H1 (cell line): ENCODE measurements at regions not wholly inside any gene's neighbourhood (a gene's known extent, or its start where the extent isn't known, plus 50 kb on each side); places are given as distances from the start of the nearest gene placed in this dataset.

Source experiments
- CTCF ChIA-PET: fragments of 300-600 bp; sonication (Branson Sonifier 250); formaldehyde crosslinking; loops from one replicate; lab custom pipeline; 2021; ENCODE audit not compliant: partially characterized antibody; lab: Charles Lee
- POLR2A ChIA-PET: fragments of 300-600 bp; sonication (Branson Sonifier 250); formaldehyde crosslinking; loops from one replicate; lab custom pipeline; 2021; ENCODE audit warnings: inconsistent platforms; ENCODE audit not compliant: partially characterized antibody; lab: Charles Lee
- DNase-seq, 2 experiments: peaks; one replicate each; pipeline versions ENCODE4 v3.0.0 to v3.0.0-alpha.2; 2010 to 2022; ENCODE audit warnings: low spot score in 2 of 2, low read depth in 1 of 2, mixed read lengths in 1 of 2
- FAIRE-seq: peaks from 2 replicates; lab custom pipeline; 2011; peaks lifted over from hg19 to GRCh38; lab: Jason Lieb, UNC
- H2AFZ ChIP-seq: 2 replicates; pipeline ENCODE4 v1.8.1; 2012; ENCODE audit warnings: low read length, inconsistent platforms
- H2AK5ac ChIP-seq: 2 replicates; pipeline ENCODE4 v1.6.1; 2013; ENCODE audit warnings: low read depth, low read length
- H2BK120ac ChIP-seq: replicated peaks from 2 replicates; pipeline ENCODE3; 2013; ENCODE audit warnings: low read depth, low read length, inconsistent platforms
- H2BK12ac ChIP-seq: 2 replicates; pipeline ENCODE4 v1.6.1; 2013; ENCODE audit warnings: low read depth, low read length
- H2BK15ac ChIP-seq: 2 replicates; pipeline ENCODE4 v1.6.1; 2013; ENCODE audit warnings: low read length
- H2BK20ac ChIP-seq: 2 replicates; pipeline ENCODE4 v1.6.1; 2013; ENCODE audit warnings: low read length
- H2BK5ac ChIP-seq: 2 replicates; pipeline ENCODE4 v1.6.1; 2013; ENCODE audit warnings: low read depth, low read length
- H3K14ac ChIP-seq: 2 replicates; pipeline ENCODE4 v1.6.1; 2013; ENCODE audit warnings: inconsistent platforms; ENCODE audit not compliant: insufficient read length
- H3K18ac ChIP-seq: 2 replicates; pipeline ENCODE4 v1.6.1; 2013; ENCODE audit warnings: low read length; ENCODE audit errors: extremely low read depth
- H3K23ac ChIP-seq: 2 replicates; pipeline ENCODE4 v1.6.1; 2013; ENCODE audit warnings: inconsistent platforms; ENCODE audit not compliant: insufficient read length
- H3K23me2 ChIP-seq: 2 replicates; pipeline ENCODE4 v1.6.1; 2013; ENCODE audit warnings: low read depth, low read length
- H3K27ac ChIP-seq: 2 replicates; pipeline ENCODE4 v1.6.1; 2011; ENCODE audit warnings: low read depth, low read length, inconsistent platforms
- H3K27me3 ChIP-seq, 4 experiments: replicated peaks in 1 of 4; 1 replicate in 1 of 4; 2 replicates in 3 of 4; pipeline versions ENCODE4 v1.6.1 to v1.8.1; 2011 to 2013; ENCODE audit warnings: low read length in 3 of 4, mild to moderate bottlenecking in 3 of 4, inconsistent platforms in 2 of 4, mixed read lengths in 2 of 4, moderate library complexity in 1 of 4; ENCODE audit not compliant: control insufficient read depth in 3 of 4, insufficient read depth in 3 of 4; ENCODE audit errors: extremely low read depth in 1 of 4
- H3K36me3 ChIP-seq, 4 experiments: 2 replicates each; pipeline versions ENCODE4 v1.6.1 to v1.8.1; 2011 to 2013; ENCODE audit warnings: mild to moderate bottlenecking in 4 of 4, low read length in 3 of 4, moderate library complexity in 2 of 4, control low read depth in 1 of 4, inconsistent platforms in 1 of 4; ENCODE audit not compliant: insufficient read depth in 4 of 4, control insufficient read depth in 2 of 4
- H3K4ac ChIP-seq: replicated peaks from 2 replicates; pipeline ENCODE3; 2013; ENCODE audit warnings: low read length, low read depth, mixed read lengths, inconsistent platforms; ENCODE audit not compliant: insufficient read length
- H3K4me1 ChIP-seq, 4 experiments: replicated peaks in 1 of 4; 1 replicate in 1 of 4; 2 replicates in 3 of 4; pipeline versions ENCODE4 v1.6.1 to v1.8.1; 2011 to 2013; ENCODE audit warnings: low read length in 3 of 4, inconsistent platforms in 2 of 4, mixed read lengths in 1 of 4; ENCODE audit not compliant: insufficient read depth in 4 of 4, control insufficient read depth in 3 of 4
- H3K4me2 ChIP-seq, 2 experiments: 2 replicates each; pipeline versions ENCODE4 v1.6.1 to v1.8.1; 2011 to 2013; ENCODE audit warnings: low read depth in 2 of 2, low read length in 2 of 2, control low read depth in 1 of 2, inconsistent platforms in 1 of 2, mild to moderate bottlenecking in 1 of 2; ENCODE audit not compliant: insufficient read depth in 1 of 2
- H3K4me3 ChIP-seq, 4 experiments: fragments of 200-600, 300-600 bp in 1 of 4; sonication (generic), shearing (Covaris generic), sonication (Bioruptor Twin) in 1 of 4; 2 replicates each; pipeline versions ENCODE4 v1.5.1 to v1.8.1; 2011 to 2016; ENCODE audit warnings: low read length in 4 of 4, low read depth in 3 of 4, control low read depth in 2 of 4, inconsistent platforms in 2 of 4, mild to moderate bottlenecking in 2 of 4, mixed read lengths in 1 of 4, moderate library complexity in 1 of 4; ENCODE audit not compliant: insufficient read depth in 2 of 4; ENCODE audit errors: extremely low read depth in 1 of 4
- H3K56ac ChIP-seq: replicated peaks from 2 replicates; pipeline ENCODE3; 2013; ENCODE audit warnings: low read depth, mild to moderate bottlenecking, mixed read lengths, low read length, inconsistent platforms; ENCODE audit not compliant: insufficient read length
- H3K79me1 ChIP-seq: 2 replicates; pipeline ENCODE4 v1.6.1; 2013; ENCODE audit warnings: low read depth, low read length, control low read depth
- H3K79me2 ChIP-seq, 2 experiments: 2 replicates each; pipeline versions ENCODE4 v1.6.1 to v1.8.1; 2012 to 2013; ENCODE audit warnings: low read length in 2 of 2, mild to moderate bottlenecking in 2 of 2, inconsistent platforms in 1 of 2; ENCODE audit not compliant: insufficient read depth in 2 of 2, control insufficient read depth in 1 of 2
- H3K9ac ChIP-seq, 4 experiments: replicated peaks in 1 of 4; 1 replicate in 1 of 4; 2 replicates in 3 of 4; pipeline versions ENCODE4 v1.6.1 to v1.8.1; 2011 to 2013; ENCODE audit warnings: low read depth in 3 of 4, low read length in 3 of 4, control low read depth in 2 of 4, mild to moderate bottlenecking in 2 of 4, moderate library complexity in 2 of 4, inconsistent platforms in 1 of 4; ENCODE audit errors: extremely low read depth in 1 of 4
- H3K9me3 ChIP-seq, 2 experiments: 2 replicates each; pipeline versions ENCODE4 v1.6.1 to v1.8.1; 2012 to 2013; ENCODE audit warnings: mild to moderate bottlenecking in 2 of 2, moderate library complexity in 2 of 2, control low read depth in 1 of 2, inconsistent platforms in 1 of 2, low read depth in 1 of 2, low read length in 1 of 2, mixed read lengths in 1 of 2; ENCODE audit not compliant: insufficient read depth in 2 of 2
- H4K20me1 ChIP-seq, 2 experiments: replicated peaks in 1 of 2; 2 replicates each; pipeline versions ENCODE3 to v1.8.1; 2011 to 2013; ENCODE audit warnings: inconsistent platforms in 2 of 2, low read length in 2 of 2, mild to moderate bottlenecking in 1 of 2; ENCODE audit not compliant: insufficient read depth in 2 of 2, control insufficient read depth in 1 of 2
- H4K5ac ChIP-seq: 2 replicates; pipeline ENCODE4 v1.6.1; 2013; ENCODE audit warnings: low read length, low read depth, mixed read lengths, inconsistent platforms; ENCODE audit not compliant: insufficient read length
- H4K8ac ChIP-seq: 2 replicates; pipeline ENCODE4 v1.8.0; 2013; ENCODE audit warnings: mild to moderate bottlenecking, moderate library complexity, low read length, inconsistent platforms; ENCODE audit not compliant: insufficient read depth; ENCODE audit errors: extremely low read depth
- H4K91ac ChIP-seq: replicated peaks from 2 replicates; pipeline ENCODE3; 2013; ENCODE audit warnings: low read length, mixed read lengths, inconsistent platforms; ENCODE audit not compliant: insufficient read length
- ASH2L ChIP-seq: fragments of 200-600, 300-600 bp; sonication (generic); IDR thresholded peaks from one replicate; pipeline ENCODE4 v1.7.1; 2017; ENCODE audit warnings: low read length
- CREB1 ChIP-seq: IDR thresholded peaks from 2 replicates; pipeline ENCODE4 v1.6.1; 2012; ENCODE audit warnings: inconsistent platforms
- EP300 ChIP-seq, 2 experiments: IDR thresholded peaks; 1 replicate in 1 of 2; 2 replicates in 1 of 2; pipeline ENCODE4 v1.6.1; 2011 to 2012; ENCODE audit warnings: low read depth in 2 of 2, low read length in 2 of 2, mild to moderate bottlenecking in 2 of 2, borderline replicate concordance in 1 of 2, inconsistent platforms in 1 of 2, moderate library complexity in 1 of 2
- HDAC2 ChIP-seq, 2 experiments: fragments of 300-600 bp in 1 of 2; sonication (generic) in 1 of 2; IDR thresholded peaks; 2 replicates each; pipeline ENCODE4 v1.6.1; 2011 to 2012; ENCODE audit warnings: low read depth in 2 of 2, low read length in 2 of 2, mild to moderate bottlenecking in 2 of 2, moderate library complexity in 2 of 2, borderline replicate concordance in 1 of 2, inconsistent platforms in 1 of 2
- MAX ChIP-seq: IDR thresholded peaks from 2 replicates; pipeline ENCODE4 v1.6.1; 2012; ENCODE audit warnings: inconsistent platforms
- NRF1 ChIP-seq: IDR thresholded peaks from 2 replicates; pipeline ENCODE4 v1.6.1; 2011; ENCODE audit warnings: mild to moderate bottlenecking, low read depth, low read length, improper control_type of control experiment
- SAP30 ChIP-seq: fragments of 300-600 bp; sonication (generic); IDR thresholded peaks from 2 replicates; pipeline ENCODE4 v1.7.1; 2012; ENCODE audit warnings: low read length, moderate library complexity, mild to moderate bottlenecking, inconsistent platforms; ENCODE audit not compliant: insufficient read depth, insufficient replicate concordance
- TBP ChIP-seq: IDR thresholded peaks from 2 replicates; pipeline ENCODE4 v1.6.1; 2011; ENCODE audit warnings: low read depth, low read length, improper control_type of control experiment
- WGBS, 2 experiments: shearing (Covaris generic) in 1 of 2; methylation state at CpG; one replicate each; pipeline versions ENCODE4 v1.1.6 to v1.1.7; 2013 to 2015; ENCODE audit warnings: low lambda C conversion rate in 2 of 2, mixed read lengths in 2 of 2, inconsistent platforms in 1 of 2, low coverage in 1 of 2, missing lambda C conversion rate in 1 of 2; ENCODE audit not compliant: insufficient replicate concordance in 2 of 2, insufficient coverage in 1 of 2, insufficient read length in 1 of 2; ENCODE audit errors: extremely low coverage in 1 of 2, missing lambda C conversion rate in 1 of 2; 5-methylcytosine and 5-hydroxymethylcytosine counted together

- H2BK15ac ChIP-seq: no peak overlapping the region
- no peak overlapping the region for H4K8ac ChIP-seq
- H3K14ac ChIP-seq: no peak overlapping the region
- WGBS, 2 experiments: 59% methylated on average over 7 of the region's 7 CpGs; no CpG with 5 or more reads in 1 of the 2 experiments
- H3K79me1 ChIP-seq: no peaks in the 10 kb centered on the region
- H3K79me2 ChIP-seq: no peaks in the 10 kb centered on the region
- H3K23me2 ChIP-seq: no peaks in the 10 kb centered on the region
- H4K20me1 ChIP-seq: no peaks in the 10 kb centered on the region
- H3K4me2 ChIP-seq: peak overlapping the region in 1 of 2 experiments; percentile 11; a peak in 1 of 4 replicates
- H3K18ac ChIP-seq: peak overlapping the region; percentile 80; the same call in 1 of the 2 replicates
- no peak overlapping the region; the same call in 1 of the 2 replicates for H3K27ac ChIP-seq
- H4K91ac ChIP-seq: peak overlapping the region; percentile 32
- POLR2A ChIA-PET: no interaction called here
- CTCF ChIA-PET: interaction anchor here (1.5 kb wide), 1 partner anchor 446 kb away, joined by 4 read pairs; no protein-coding TSS in a partner anchor
- H3K27me3 ChIP-seq: no peaks in the 10 kb centered on the region
- peak overlapping the region; percentile 56; the same call in 1 of the 2 replicates for H2BK5ac ChIP-seq
- H3K23ac ChIP-seq: no peak overlapping the region
- peak overlapping the region; percentile 16 for H2BK120ac ChIP-seq
- peak overlapping the region; percentile 99 for H2BK20ac ChIP-seq
- no peak overlapping the region for H3K4me3 ChIP-seq
- H2AK5ac ChIP-seq: peak overlapping the region; percentile 1; the same call in 1 of the 2 replicates
- H3K9me3 ChIP-seq: no peaks in the 10 kb centered on the region
- peaks cover 1 to 16% (median 11%) of the 10 kb centered on the region in 4 experiments for H3K4me1 ChIP-seq
- H2BK12ac ChIP-seq: peak overlapping the region; percentile 13; the same call in 1 of the 2 replicates
- no peak overlapping the region for H3K9ac ChIP-seq
- H3K56ac ChIP-seq: no peak overlapping the region
- TF ChIP-seq ASH2L: no peak
- no peak for TF ChIP-seq TBP
- TF ChIP-seq SAP30: no peak
- no peak for TF ChIP-seq NRF1
- TF ChIP-seq HDAC2 (IDR thresholded peaks at IDR 0.05; ENCODE audit: borderline replicate concordance in 1 of 2, low read depth in 2 of 2, low read length in 2 of 2): 0 out of 4 replicates have a peak, but pooled peaks of 1 of the 2 experiments have one; percentile 10
- no peak for TF ChIP-seq CREB1
- TF ChIP-seq EP300 (IDR thresholded peaks at IDR 0.05; ENCODE audit: borderline replicate concordance in 1 of 2, low read depth in 2 of 2, low read length in 2 of 2): no peak
- 0 out of 2 replicates have a peak, but pooled peaks have one; percentile 15 for TF ChIP-seq MAX
- no peak for FAIRE-seq
- H4K5ac ChIP-seq: peak overlapping the region; percentile 53
- no peak overlapping the region; the same call in 1 of the 2 replicates for H2AFZ ChIP-seq
- peak overlapping the region; percentile 2 for H3K4ac ChIP-seq
- DNase-seq: no peak
- H3K36me3 ChIP-seq: no peaks in the 10 kb centered on the region; a peak in 2 of 8 replicates
Measured at GRCh38 chr4:133592591-133592990, 443.5 kb downstream of the PCDH10 start.
